ENCODE measurements at regions not wholly inside any gene's neighbourhood (a gene's known extent, or its start where the extent isn't known, plus 50 kb on each side); places are given as distances from the start of the nearest gene placed in this dataset.

DNA sequence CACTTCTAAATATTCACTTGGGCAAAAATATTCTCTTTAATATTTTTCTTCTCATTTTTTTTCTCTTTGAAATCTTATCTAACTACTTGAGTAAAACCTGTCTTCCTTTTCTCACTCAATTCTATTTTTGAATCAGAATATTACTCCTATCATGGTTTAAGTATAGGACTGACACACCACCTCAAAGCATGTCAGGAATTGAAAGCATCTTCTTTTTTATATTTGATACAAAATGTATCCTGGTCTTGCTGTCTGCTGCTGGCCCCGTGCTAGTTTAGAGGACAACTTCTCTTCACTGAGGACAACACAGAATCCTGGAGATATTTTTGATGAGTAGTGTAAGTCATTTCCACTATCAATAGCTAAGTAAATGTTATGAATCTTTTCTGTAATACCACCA is 383.6 kb downstream of the GADD45G start:
- no peak for TF ChIP-seq POLR2A (IDR thresholded peaks at IDR 0.05)
- TF ChIP-seq POLR2AphosphoS5 (IDR thresholded peaks at IDR 0.05), result no peak
- TF ChIP-seq, protein P1, sequence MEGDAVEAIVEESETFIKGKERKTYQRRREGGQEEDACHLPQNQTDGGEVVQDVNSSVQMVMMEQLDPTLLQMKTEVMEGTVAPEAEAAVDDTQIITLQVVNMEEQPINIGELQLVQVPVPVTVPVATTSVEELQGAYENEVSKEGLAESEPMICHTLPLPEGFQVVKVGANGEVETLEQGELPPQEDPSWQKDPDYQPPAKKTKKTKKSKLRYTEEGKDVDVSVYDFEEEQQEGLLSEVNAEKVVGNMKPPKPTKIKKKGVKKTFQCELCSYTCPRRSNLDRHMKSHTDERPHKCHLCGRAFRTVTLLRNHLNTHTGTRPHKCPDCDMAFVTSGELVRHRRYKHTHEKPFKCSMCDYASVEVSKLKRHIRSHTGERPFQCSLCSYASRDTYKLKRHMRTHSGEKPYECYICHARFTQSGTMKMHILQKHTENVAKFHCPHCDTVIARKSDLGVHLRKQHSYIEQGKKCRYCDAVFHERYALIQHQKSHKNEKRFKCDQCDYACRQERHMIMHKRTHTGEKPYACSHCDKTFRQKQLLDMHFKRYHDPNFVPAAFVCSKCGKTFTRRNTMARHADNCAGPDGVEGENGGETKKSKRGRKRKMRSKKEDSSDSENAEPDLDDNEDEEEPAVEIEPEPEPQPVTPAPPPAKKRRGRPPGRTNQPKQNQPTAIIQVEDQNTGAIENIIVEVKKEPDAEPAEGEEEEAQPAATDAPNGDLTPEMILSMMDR (IDR thresholded peaks at IDR 0.05), result no peak
- Histone ChIP-seq H3K27ac (no peak overlapping the region), H3K36me3 (no peaks in the 10 kb centered on the region), H3K9me3 (no peaks in the 10 kb centered on the region), H3K27me3 (no peaks in the 10 kb centered on the region), H3K4me1 (no peaks in the 10 kb centered on the region), H3K4me3 (no peak overlapping the region)
- intact Hi-C loops (cut with DNase I; ENCODE audit: low total_unique reads), result no loop called here
- no peak for DNase-seq (ENCODE audit: low spot score in 2 of 2)

DNA sequence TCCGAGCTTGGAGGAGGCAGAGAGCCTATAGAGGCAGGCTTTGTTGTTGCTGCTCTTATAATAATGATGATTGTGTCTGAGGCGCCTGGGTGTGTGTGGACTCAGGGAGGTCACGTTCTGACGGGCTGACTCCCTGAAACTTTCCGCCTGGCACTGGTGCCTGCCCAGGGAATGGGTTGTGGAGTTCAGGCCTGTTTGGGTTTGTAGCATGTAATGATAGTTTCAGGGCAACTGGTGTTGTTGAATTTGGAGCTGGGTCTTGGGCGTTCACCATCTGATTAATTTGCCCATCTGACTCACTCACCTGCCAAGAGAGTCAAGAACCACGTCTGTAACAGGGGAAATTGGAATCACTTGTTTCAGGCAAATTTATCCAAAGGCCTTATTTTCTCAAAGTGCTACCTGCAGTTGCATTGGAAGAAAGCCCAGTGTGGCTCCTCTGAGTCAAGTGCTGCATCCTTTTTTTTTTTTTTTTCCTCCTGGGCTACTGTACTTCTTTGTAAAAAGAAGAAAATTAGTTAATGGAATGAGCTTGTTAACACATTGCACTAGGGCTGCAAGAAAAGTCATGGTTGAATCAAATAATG is 386.5 kb downstream of the GADD45G start:
- H3K9me3 ChIP-seq, result no peaks in the 10 kb centered on the region
- no peak overlapping the region for H3K27ac ChIP-seq
- H3K36me3 ChIP-seq, result no peaks in the 10 kb centered on the region
- H3K27me3 ChIP-seq, result no peaks in the 10 kb centered on the region
- TF ChIP-seq POLR2A (IDR thresholded peaks at IDR 0.05), result no peak
- no peak for TF ChIP-seq POLR2AphosphoS5 (IDR thresholded peaks at IDR 0.05)
- TF ChIP-seq, protein P1 (IDR thresholded peaks at IDR 0.05), result no peak
- H3K4me1 ChIP-seq, result no peaks in the 10 kb centered on the region
- intact Hi-C loops (cut with DNase I; ENCODE audit: low total_unique reads), result no loop called here
- no peak overlapping the region for H3K4me3 ChIP-seq
- DNase-seq (ENCODE audit: low spot score in 2 of 2), result no peak

DNA sequence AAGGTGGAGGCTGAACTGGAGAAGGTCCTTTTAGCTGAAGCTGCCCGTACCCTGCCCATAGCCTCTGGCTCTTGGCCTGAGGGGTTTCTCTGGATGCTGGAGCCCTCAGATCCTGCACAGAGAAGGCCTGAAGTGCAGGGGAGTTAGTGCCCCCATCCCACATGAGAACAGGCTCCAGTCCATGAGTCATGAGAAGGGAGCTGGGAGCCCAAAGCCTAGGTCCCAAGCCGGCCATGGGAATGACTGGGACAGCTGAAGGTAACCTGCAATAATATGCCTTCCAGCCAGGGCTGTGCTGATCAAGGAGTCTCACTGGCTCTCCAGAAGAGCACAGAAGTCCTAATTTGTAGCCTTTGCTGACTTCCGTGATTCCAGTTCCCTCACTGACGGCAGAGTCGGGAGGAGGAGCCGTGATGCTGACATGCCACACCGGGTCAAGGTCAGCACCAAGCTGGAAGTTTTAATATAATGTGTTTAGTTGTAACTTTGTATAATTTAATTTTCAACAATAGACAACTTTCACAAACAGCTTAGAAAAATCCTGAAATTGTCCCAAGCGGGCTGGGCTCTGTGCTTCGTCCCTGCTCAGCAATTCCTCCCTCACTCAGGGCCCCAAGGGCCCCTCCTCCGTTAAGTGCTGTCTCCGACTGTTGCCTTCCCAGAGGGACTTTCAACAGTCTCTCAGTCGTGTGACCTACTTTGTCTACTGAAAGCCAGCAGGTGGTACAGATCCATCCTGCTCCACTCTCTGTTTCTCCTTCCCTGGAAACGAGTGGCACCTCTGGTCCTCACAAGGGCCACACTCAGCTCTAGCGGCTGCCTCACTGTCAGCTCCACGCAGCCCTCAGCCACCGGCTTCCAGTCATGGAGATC is 387.8 kb downstream of the GADD45G start:
- Histone ChIP-seq H3K4me3 (no peak overlapping the region), H3K36me3 (no peaks in the 10 kb centered on the region), H3K9me3 (no peaks in the 10 kb centered on the region), H3K27me3 (no peaks in the 10 kb centered on the region), H3K27ac (no peak overlapping the region), H3K4me1 (peaks cover 0 to 5% of the 10 kb centered on the region in 2 donors)
- DNase-seq (ENCODE audit: low spot score in 2 of 2), result no peak
- intact Hi-C loops (cut with DNase I; ENCODE audit: low total_unique reads), result no loop called here
- TF ChIP-seq, protein P1 (IDR thresholded peaks at IDR 0.05), result no peak
- TF ChIP-seq POLR2AphosphoS5 (IDR thresholded peaks at IDR 0.05) (no peak), POLR2A (IDR thresholded peaks at IDR 0.05) (no peak)

DNA sequence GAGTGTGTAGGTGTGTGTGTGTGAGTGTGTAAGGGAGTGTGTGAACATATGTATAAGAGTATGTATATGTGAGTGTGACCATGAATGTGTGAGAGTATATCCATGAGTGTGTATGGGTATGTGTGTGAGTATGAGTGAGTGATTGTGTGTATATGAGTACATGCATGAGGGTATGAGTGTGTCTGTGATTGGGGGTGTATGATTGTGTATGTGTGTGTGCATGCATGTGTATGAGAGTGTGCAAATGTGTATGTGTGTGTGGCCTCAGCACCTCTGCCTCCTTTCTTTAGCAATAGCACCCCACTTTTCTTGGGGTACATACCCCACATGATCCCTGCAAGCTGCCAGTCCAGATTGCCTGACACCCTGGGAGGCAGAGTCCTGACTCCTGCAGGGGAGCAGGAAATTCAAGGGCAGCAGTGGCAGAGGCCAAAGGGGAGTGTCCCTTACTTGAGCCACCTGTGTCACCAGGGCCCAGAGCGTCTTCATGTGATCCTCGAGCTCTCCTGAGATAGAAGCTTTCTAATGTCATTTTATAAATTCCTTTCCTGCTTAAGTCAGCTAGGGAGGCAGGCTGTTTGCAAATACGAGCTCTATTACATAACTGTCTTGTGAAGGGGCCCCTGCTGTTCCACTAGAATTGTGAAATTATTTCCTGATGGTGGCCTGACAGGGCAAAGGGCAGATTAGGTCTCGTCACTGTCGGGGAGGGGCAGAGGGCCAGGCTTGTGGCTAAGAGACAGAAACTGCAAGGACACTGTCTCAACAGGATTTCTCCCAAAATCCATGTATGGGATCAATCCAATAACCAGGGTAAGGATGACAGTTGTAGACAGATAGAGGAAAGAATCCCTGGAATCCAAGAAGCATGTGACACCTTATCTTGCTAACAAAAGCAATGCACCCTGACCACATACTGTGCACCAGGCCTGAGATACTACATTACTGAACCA is 389.1 kb downstream of the GADD45G start:
- Histone ChIP-seq H3K27me3 (no peaks in the 10 kb centered on the region), H3K27ac (no peak overlapping the region), H3K4me1 (peaks cover 0 to 5% of the 10 kb centered on the region in 2 donors), H3K4me3 (no peak overlapping the region), H3K36me3 (no peaks in the 10 kb centered on the region), H3K9me3 (no peaks in the 10 kb centered on the region)
- intact Hi-C loops (cut with DNase I; ENCODE audit: low total_unique reads), result no loop called here
- no peak for DNase-seq (ENCODE audit: low spot score in 2 of 2)
- TF ChIP-seq, protein P1 (IDR thresholded peaks at IDR 0.05), result no peak
- no peak for TF ChIP-seq POLR2A (IDR thresholded peaks at IDR 0.05)
- no peak for TF ChIP-seq POLR2AphosphoS5 (IDR thresholded peaks at IDR 0.05)

Data from breast epithelium (tissue), 4 donors.